A673 (cell line): ENCODE measurements at regions not wholly inside any gene's neighbourhood (a gene's known extent, or its start where the extent isn't known, plus 50 kb on each side); places are given as distances from the start of the nearest gene placed in this dataset.
"Not testable (repeated sequence)": the region's sequence is repeated elsewhere in the genome, so short reads cannot be mapped to it uniquely, and the experiment has no call there.

ENCODE experiments used
- EZH2 ChIP-seq: fragments of 200-600 bp; sonication (generic); IDR thresholded peaks from 2 replicates; pipeline ENCODE4 v1.6.1; 2017; ENCODE audit warnings: borderline replicate concordance, low read depth, mild to moderate bottlenecking, mixed read lengths, antibody characterized with exemption, low read length; ENCODE audit not compliant: poor library complexity, severe bottlenecking
- TF ChIP-seq, protein P1 (sequence below): fragments of 300-800, 200-600 bp; sonication (generic); conservative IDR thresholded peaks from 2 replicates; pipeline ENCODE4 v1.5.1; 2017; ENCODE audit warnings: low read depth, mild to moderate bottlenecking, antibody characterized with exemption, low read length, moderate library complexity, mixed read lengths

DNA sequence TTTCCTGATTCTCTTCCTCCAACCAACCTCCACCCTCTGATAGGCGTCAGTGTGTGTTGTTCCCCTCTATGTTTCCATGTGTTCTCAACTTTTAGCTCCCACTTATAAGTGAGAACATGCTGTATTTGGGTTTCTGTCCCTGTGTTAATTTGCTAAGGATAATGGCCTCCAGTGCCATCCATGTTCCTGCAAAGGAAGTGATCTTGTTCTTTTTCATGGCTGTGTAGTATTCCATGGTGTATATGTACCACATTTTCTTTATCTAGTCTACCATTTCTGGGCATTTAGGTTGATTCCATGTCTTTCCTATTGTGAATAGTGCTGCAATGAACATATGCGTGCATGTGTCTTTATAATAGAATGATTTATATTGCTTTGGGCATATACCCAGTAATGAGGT lies 107.1 kb upstream of the CPHXL start:
- TF ChIP-seq, protein P1, sequence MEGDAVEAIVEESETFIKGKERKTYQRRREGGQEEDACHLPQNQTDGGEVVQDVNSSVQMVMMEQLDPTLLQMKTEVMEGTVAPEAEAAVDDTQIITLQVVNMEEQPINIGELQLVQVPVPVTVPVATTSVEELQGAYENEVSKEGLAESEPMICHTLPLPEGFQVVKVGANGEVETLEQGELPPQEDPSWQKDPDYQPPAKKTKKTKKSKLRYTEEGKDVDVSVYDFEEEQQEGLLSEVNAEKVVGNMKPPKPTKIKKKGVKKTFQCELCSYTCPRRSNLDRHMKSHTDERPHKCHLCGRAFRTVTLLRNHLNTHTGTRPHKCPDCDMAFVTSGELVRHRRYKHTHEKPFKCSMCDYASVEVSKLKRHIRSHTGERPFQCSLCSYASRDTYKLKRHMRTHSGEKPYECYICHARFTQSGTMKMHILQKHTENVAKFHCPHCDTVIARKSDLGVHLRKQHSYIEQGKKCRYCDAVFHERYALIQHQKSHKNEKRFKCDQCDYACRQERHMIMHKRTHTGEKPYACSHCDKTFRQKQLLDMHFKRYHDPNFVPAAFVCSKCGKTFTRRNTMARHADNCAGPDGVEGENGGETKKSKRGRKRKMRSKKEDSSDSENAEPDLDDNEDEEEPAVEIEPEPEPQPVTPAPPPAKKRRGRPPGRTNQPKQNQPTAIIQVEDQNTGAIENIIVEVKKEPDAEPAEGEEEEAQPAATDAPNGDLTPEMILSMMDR, result not testable (repeated sequence)
- TF ChIP-seq EZH2, result not testable (repeated sequence)
